CD4-positive, alpha-beta T cell treated with Interleukin-4 for 1 hour (primary cell): ENCODE measurements at regions not wholly inside any gene's neighbourhood (a gene's known extent, or its start where the extent isn't known, plus 50 kb on each side); places are given as distances from the start of the nearest gene placed in this dataset.
"Not testable (repeated sequence)": the region's sequence is repeated elsewhere in the genome, so short reads cannot be mapped to it uniquely, and the experiment has no call there.

Experiments
- DNase-seq, 2 donors: peaks; one replicate each; pipeline ENCODE4 v3.0.0-alpha.2; 2020 to 2022

- no peak for DNase-seq
Observed at GRCh38 chr16:86077243-86077940, 178.4 kb downstream of the IRF8 start.

GRCh38 chr16:86078121-86078600, 179.2 kb downstream of the IRF8 start:
- DNase-seq = no peak

- DNase-seq = not testable (repeated sequence)
Observed at GRCh38 chr16:86078711-86079110, 179.7 kb downstream of the IRF8 start.

GRCh38 chr16:86079255-86079885, 180.4 kb downstream of the IRF8 start:
- DNase-seq = no peak

GRCh38 chr16:86080131-86080875, 181.3 kb downstream of the IRF8 start:
- DNase-seq = no peak

GRCh38 chr16:86080982-86081381, 182.0 kb downstream of the IRF8 start:
- DNase-seq = no peak

- DNase-seq = no peak
Observed at GRCh38 chr16:86082418-86083030, 183.6 kb downstream of the IRF8 start.

- DNase-seq = no peak
Observed at GRCh38 chr16:86083382-86084002, 184.5 kb downstream of the IRF8 start.

GRCh38 chr16:86085161-86085611, 186.2 kb downstream of the IRF8 start:
- DNase-seq = no peak

- no peak for DNase-seq
Observed at GRCh38 chr16:86085795-86086194, 186.8 kb downstream of the IRF8 start.

GRCh38 chr16:86086471-86086870, 187.5 kb downstream of the IRF8 start:
- no peak for DNase-seq

- no peak for DNase-seq
Observed at GRCh38 chr16:86087011-86087895, 188.3 kb downstream of the IRF8 start.

GRCh38 chr16:86087896-86088230, 188.9 kb downstream of the IRF8 start:
- DNase-seq = no peak

- no peak for DNase-seq
Observed at GRCh38 chr16:86088287-86088686, 189.3 kb downstream of the IRF8 start.

GRCh38 chr16:86088816-86089215, 189.9 kb downstream of the IRF8 start:
- DNase-seq = no peak

- no peak for DNase-seq
Observed at GRCh38 chr16:86089334-86089900, 190.5 kb downstream of the IRF8 start.

- no peak for DNase-seq
Observed at GRCh38 chr16:86089991-86090390, 191.0 kb downstream of the IRF8 start.

GRCh38 chr16:86090461-86091170, 191.7 kb downstream of the IRF8 start:
- no peak for DNase-seq

- no peak for DNase-seq
Observed at GRCh38 chr16:86091976-86092375, 193.0 kb downstream of the IRF8 start.

- DNase-seq = no peak
Observed at GRCh38 chr16:86092586-86093480, 193.9 kb downstream of the IRF8 start.
